ENCODE measurements at regions not wholly inside any gene's neighbourhood (a gene's known extent, or its start where the extent isn't known, plus 50 kb on each side); places are given as distances from the start of the nearest gene placed in this dataset.

GRCh38 chr7:85529831-85530230, 343.0 kb upstream of the SEMA3D start:
- TF ChIP-seq POLR2A (IDR thresholded peaks at IDR 0.05): no peak
- TF ChIP-seq, protein P1, sequence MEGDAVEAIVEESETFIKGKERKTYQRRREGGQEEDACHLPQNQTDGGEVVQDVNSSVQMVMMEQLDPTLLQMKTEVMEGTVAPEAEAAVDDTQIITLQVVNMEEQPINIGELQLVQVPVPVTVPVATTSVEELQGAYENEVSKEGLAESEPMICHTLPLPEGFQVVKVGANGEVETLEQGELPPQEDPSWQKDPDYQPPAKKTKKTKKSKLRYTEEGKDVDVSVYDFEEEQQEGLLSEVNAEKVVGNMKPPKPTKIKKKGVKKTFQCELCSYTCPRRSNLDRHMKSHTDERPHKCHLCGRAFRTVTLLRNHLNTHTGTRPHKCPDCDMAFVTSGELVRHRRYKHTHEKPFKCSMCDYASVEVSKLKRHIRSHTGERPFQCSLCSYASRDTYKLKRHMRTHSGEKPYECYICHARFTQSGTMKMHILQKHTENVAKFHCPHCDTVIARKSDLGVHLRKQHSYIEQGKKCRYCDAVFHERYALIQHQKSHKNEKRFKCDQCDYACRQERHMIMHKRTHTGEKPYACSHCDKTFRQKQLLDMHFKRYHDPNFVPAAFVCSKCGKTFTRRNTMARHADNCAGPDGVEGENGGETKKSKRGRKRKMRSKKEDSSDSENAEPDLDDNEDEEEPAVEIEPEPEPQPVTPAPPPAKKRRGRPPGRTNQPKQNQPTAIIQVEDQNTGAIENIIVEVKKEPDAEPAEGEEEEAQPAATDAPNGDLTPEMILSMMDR (IDR thresholded peaks at IDR 0.05): no peak
- no peak for TF ChIP-seq POLR2AphosphoS5 (IDR thresholded peaks at IDR 0.05)
- TF ChIP-seq EP300 (IDR thresholded peaks at IDR 0.05): no peak
